ENCODE measurements at regions not wholly inside any gene's neighbourhood (a gene's known extent, or its start where the extent isn't known, plus 50 kb on each side); places are given as distances from the start of the nearest gene placed in this dataset.

GRCh38 chr19:28687296-28687695 is 525.7 kb downstream of the UQCRFS1 start:
- TF ChIP-seq CTCF (conservative IDR thresholded peaks at IDR 0.05; ENCODE audit: low read length) (no peak), EZH2phosphoT487 (IDR thresholded peaks at IDR 0.05; ENCODE audit: borderline replicate concordance) (no peak)

All from Loucy (cell line).